Epithelial cell of esophagus (primary cell): ENCODE measurements at regions not wholly inside any gene's neighbourhood (a gene's known extent, or its start where the extent isn't known, plus 50 kb on each side); places are given as distances from the start of the nearest gene placed in this dataset.
A peak's percentile ranks its signal among the peaks of the same experiment; 100 is the strongest.

ENCODE experiments used
- DNase-seq: peaks from one replicate; pipeline ENCODE4 v3.0.0; 2010; ENCODE audit warnings: low read depth
- H3K4me3 ChIP-seq: 2 replicates; pipeline ENCODE4 v1.5.1; 2011; ENCODE audit warnings: mild to moderate bottlenecking, low read length, control low read depth
- CTCF ChIP-seq: IDR thresholded peaks from 2 replicates; pipeline ENCODE4 v1.5.1; 2011; ENCODE audit warnings: low read depth, mild to moderate bottlenecking, low read length, control low read depth, inconsistent platforms; ENCODE audit not compliant: insufficient read depth; ENCODE audit errors: missing control alignments

GRCh38 chr4:11732155-11732554 is 303.5 kb upstream of the HS3ST1 start:
- peak; percentile 63 for DNase-seq
- H3K4me3 ChIP-seq = no peak overlapping the region
- TF ChIP-seq CTCF = no peak

GRCh38 chr4:11730545-11730944 is 301.9 kb upstream of the HS3ST1 start:
- no peak for DNase-seq
- no peak for TF ChIP-seq CTCF
- no peak overlapping the region for H3K4me3 ChIP-seq

GRCh38 chr4:11729548-11729947 is 300.9 kb upstream of the HS3ST1 start:
- TF ChIP-seq CTCF = no peak
- peak; percentile 61 for DNase-seq

GRCh38 chr4:11727903-11728564 is 299.3 kb upstream of the HS3ST1 start:
- H3K4me3 ChIP-seq = no peak overlapping the region
- TF ChIP-seq CTCF = no peak
- DNase-seq = no peak

More at GRCh38 chr4:11729548-11729947, 300.9 kb upstream of the HS3ST1 start:
- H3K4me3 ChIP-seq = no peak overlapping the region

- TF ChIP-seq CTCF = no peak
- no peak overlapping the region for H3K4me3 ChIP-seq
- DNase-seq = peak; percentile 51
Measured at GRCh38 chr4:11724731-11725130, 296.0 kb upstream of the HS3ST1 start.

- no peak for DNase-seq
- TF ChIP-seq CTCF = no peak
- no peak overlapping the region for H3K4me3 ChIP-seq
Measured at GRCh38 chr4:11722223-11722622, 293.5 kb upstream of the HS3ST1 start.

- TF ChIP-seq CTCF = peak; percentile 94
- no peak overlapping the region for H3K4me3 ChIP-seq
- DNase-seq = peak; percentile 76
Measured at GRCh38 chr4:11720292-11720691, 291.6 kb upstream of the HS3ST1 start.
